GM12864 (cell line): ENCODE measurements at regions not wholly inside any gene's neighbourhood (a gene's known extent, or its start where the extent isn't known, plus 50 kb on each side); places are given as distances from the start of the nearest gene placed in this dataset.
"Not testable (repeated sequence)": the region's sequence is repeated elsewhere in the genome, so short reads cannot be mapped to it uniquely, and the experiment has no call there.

Source experiments
- DNase-seq: peaks from one replicate; pipeline ENCODE4 v3.0.0-alpha.2; 2011; ENCODE audit warnings: low read depth
- H3K4me3 ChIP-seq: 2 replicates; pipeline ENCODE4 v1.5.1; 2011; ENCODE audit warnings: mild to moderate bottlenecking, low read depth, low read length, control low read depth
- TF ChIP-seq, protein P1 (sequence below): IDR thresholded peaks from 2 replicates; pipeline ENCODE4 v1.5.1; 2011; ENCODE audit warnings: low read depth, mild to moderate bottlenecking, moderate library complexity, low read length, control low read depth, inconsistent platforms; ENCODE audit errors: missing control alignments

DNA sequence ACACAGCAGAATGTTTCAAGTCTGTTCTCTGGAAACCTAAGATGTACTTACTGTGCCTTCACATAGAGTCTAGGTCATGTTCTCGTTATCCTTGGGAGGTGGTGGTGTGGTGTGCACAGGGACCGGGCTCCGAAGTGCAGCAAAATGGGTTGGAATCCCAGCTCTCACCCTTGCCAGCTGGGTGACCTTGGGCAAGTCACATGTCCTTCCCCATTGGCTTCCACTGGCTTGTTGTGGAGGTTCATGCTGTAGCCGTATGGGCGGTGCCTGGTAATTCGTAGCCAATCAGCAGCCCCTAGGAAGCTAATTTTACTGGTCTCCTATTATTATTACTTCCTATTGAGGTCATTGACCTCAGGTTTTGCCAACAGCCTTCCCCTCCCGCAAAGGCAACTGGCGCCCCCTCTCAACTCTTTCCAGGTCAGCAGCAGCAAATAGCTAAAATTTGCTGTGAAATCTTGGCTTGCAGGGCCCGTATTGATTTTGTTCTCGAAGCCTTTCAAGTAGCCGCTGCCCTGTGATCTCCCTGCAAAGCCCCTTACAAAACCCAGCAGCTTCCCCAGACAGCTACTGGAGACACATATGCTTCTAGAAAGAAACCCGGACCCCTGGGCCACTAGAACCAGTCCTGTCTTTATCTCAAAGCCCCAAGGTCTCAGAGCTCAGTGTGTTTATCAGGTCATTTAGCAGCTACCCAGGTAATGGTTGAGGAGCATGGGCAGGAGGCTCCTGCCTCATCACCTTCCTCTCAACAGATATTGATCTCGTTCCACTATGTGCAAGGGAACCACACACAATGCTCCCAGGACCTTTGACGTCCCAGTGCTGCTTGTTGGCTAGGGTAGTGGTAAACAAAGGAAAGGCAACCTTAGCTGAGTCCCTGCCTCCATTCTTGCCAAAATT is 66.5 kb upstream of the SLC1A4 start:
- TF ChIP-seq, protein P1, sequence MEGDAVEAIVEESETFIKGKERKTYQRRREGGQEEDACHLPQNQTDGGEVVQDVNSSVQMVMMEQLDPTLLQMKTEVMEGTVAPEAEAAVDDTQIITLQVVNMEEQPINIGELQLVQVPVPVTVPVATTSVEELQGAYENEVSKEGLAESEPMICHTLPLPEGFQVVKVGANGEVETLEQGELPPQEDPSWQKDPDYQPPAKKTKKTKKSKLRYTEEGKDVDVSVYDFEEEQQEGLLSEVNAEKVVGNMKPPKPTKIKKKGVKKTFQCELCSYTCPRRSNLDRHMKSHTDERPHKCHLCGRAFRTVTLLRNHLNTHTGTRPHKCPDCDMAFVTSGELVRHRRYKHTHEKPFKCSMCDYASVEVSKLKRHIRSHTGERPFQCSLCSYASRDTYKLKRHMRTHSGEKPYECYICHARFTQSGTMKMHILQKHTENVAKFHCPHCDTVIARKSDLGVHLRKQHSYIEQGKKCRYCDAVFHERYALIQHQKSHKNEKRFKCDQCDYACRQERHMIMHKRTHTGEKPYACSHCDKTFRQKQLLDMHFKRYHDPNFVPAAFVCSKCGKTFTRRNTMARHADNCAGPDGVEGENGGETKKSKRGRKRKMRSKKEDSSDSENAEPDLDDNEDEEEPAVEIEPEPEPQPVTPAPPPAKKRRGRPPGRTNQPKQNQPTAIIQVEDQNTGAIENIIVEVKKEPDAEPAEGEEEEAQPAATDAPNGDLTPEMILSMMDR = no peak
- H3K4me3 ChIP-seq = no peak overlapping the region
- no peak for DNase-seq

DNA sequence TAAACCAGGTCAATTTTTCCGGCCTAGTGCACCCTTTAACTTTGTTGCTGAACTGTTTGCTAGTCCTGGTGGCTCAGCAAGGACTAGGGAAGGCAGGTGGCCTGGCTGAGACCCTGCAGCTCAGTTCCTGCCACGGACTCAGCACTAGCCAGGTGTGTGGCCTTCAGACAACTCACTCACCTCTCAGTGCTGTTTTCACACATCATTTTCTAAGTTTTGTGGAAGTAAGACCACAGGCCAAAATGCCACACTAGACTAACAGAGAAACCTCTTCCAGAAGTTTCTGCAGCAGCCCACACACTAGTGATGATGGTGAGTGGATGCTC is 65.9 kb upstream of the SLC1A4 start:
- DNase-seq = no peak
- no peak overlapping the region for H3K4me3 ChIP-seq
- TF ChIP-seq, protein P1 = no peak

DNA sequence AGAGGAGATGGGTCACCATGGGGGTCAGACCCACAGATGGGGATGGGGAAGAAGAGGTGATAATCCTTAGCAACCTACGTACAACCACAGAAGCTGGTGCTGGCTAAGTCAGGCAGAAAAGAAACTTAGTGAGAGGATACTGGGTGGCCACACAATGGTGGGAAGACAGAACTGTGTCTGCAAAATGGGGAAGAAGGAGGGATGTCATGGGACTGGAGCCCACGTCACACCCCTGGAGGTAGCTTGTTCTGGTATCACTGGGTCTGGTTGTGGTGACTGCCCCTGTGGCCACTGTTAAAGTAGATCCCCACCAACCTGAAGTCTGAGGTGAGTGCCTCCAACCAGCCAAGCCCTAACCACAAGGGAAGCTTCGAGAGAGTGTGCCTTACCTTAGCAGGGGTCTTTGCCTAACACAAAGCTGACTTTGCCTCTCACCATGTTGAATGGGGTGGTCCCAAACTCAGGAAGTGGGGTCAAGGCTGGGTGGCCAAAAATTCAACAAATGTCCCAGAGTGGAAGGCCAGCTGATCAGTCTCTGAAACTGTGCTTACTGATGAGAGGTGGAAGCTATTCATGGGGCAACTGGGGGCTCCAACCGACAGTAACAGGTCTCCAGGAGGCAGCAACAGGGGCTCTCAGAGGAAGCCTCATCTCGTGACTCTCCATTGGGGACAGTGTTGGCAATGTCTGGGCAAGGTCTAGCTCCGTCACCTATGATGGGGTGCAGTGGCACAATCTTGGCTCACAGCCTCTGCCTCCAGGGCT is 64.8 kb upstream of the SLC1A4 start:
- TF ChIP-seq, protein P1 = no peak
- no peak for DNase-seq
- H3K4me3 ChIP-seq = no peak overlapping the region

DNA sequence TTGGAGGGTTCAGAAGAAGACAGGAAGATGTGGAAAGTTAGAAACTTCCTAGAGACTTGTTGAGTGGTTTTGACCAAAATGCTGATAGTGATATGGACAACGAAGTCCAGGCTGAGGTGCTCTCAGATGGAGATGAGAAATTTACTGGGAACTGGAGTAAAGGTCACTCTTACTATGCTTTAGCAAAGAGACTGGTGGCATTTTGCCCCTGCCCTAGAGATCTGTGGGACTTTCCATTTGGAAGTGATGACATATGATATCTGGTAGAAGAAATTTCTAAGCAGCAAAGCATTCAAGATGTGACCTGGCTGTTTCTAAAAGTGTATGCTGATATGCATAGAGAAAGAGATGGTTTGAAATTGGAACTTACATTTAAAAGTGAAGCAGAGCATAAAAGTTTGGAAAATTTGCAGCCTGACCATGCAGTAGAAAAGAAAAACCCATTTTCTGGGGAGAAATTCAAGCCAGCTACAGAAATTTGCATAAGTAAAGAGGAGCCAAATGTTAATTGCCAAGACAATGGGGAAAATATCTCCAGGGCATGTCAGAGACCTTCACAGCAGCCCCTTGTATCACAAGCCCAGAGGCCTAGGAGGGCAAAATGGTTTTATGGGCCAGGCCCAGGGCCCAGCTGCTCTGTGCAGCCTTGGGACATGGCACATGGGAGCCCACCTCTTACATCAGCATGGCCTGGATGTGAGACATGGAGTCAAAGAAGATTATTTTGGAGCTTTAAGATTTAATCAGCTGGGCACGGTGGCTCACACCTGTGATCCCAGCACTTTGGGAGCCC is 63.1 kb upstream of the SLC1A4 start:
- H3K4me3 ChIP-seq, DNase-seq: not testable (repeated sequence)

DNA sequence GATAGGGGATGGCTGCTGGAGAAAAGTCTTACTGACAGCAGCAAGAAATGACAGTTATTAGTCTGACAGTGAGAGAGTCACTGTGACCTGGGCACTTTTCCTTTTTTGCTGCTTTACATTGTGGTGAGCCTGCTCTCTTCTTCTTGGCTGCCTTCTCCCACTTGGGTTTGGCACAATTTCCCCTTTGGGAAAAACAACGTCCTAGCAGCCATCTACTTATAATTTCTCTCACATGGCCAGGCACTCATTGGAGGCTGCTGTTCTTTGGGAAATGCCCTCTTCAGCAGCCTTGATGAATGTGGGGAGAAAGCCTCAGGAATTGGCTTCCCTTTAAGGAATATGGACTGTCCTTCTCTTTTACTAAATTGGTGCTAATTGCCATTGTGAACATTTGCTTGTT is 60.4 kb upstream of the SLC1A4 start:
- DNase-seq = no peak
- TF ChIP-seq, protein P1 = no peak
- H3K4me3 ChIP-seq = peak overlapping the region; percentile 41

DNA sequence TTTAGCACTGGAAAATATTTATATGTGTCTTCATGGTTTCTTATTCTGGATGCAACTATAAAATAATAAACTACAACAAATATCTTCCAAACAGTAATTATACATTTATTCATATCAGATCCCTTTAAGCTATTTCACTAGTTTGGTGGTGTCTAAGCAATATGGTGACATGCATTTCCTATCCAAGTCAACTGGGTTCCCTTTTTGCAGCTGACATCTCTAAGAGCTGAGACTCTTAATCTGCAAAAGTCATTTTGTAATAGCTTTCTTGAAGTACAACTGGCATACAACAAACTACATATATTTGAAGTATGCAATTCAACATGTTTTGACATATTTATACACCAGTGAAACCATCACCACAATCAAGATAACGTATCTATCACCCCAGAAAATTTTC is 59.9 kb upstream of the SLC1A4 start:
- no peak for DNase-seq
- TF ChIP-seq, protein P1 = no peak
- peak overlapping the region; percentile 73; the same call in 1 of the 2 replicates for H3K4me3 ChIP-seq

DNA sequence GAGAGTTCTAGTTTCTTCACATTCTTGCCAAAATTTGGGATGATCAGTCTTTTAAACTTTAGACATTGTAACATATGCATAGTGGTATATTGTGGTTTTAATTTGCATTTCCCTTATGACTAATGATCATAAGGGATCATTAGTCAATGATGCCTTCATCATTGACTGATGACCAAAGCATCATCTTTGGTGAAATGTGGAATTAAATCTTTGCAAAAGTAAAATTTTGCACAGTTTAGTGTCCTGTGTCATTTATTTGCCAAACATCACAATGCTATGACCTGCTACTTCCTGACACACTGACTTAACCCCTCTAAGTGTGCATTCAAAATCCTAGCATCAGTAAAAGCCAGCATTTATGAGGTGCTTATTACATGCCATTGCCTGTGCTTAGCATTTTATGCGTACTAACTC is 58.9 kb upstream of the SLC1A4 start:
- TF ChIP-seq, protein P1 = no peak
- H3K4me3 ChIP-seq = peak overlapping the region; percentile 73
- no peak for DNase-seq
